ENCODE measurements at regions not wholly inside any gene's neighbourhood (a gene's known extent, or its start where the extent isn't known, plus 50 kb on each side); places are given as distances from the start of the nearest gene placed in this dataset.
"Not testable (repeated sequence)": the region's sequence is repeated elsewhere in the genome, so short reads cannot be mapped to it uniquely, and the experiment has no call there.

- H2AK5ac ChIP-seq (ENCODE audit: low read depth, low read length); H3K4me2 ChIP-seq (ENCODE audit: insufficient read depth, low read length, poor library complexity, severe bottlenecking); H2BK15ac ChIP-seq (ENCODE audit: low read length); H2AFZ ChIP-seq (ENCODE audit: low read length); H3K4ac ChIP-seq (ENCODE audit: low read length); H4K8ac ChIP-seq (ENCODE audit: low read depth, low read length); H3K27me3 ChIP-seq (ENCODE audit: control insufficient read depth in 3 of 3, insufficient read depth in 3 of 3, low read depth in 1 of 3, low read length in 3 of 3); DNase-seq (ENCODE audit: low spot score); H4K91ac ChIP-seq (ENCODE audit: low read depth, low read length, poor library complexity); H3K36me3 ChIP-seq (replicated peaks in 1 of 2; ENCODE audit: control insufficient read depth in 2 of 2, insufficient read depth in 2 of 2, low read length in 2 of 2); H3K9me3 ChIP-seq (replicated peaks in 1 of 2; ENCODE audit: control insufficient read depth in 2 of 2, insufficient read depth in 1 of 2, low read depth in 1 of 2, low read length in 2 of 2); H3K14ac ChIP-seq (ENCODE audit: low read length); H2BK12ac ChIP-seq (ENCODE audit: low read length); H3K9ac ChIP-seq (ENCODE audit: low read depth, low read length, poor library complexity); H3K18ac ChIP-seq (ENCODE audit: low read length); H2BK5ac ChIP-seq (ENCODE audit: low read length); H3K4me1 ChIP-seq (ENCODE audit: control insufficient read depth in 2 of 2, insufficient read depth in 1 of 2, low read depth in 1 of 2, low read length in 2 of 2); H3K4me3 ChIP-seq (ENCODE audit: low read length in 2 of 2); H2BK120ac ChIP-seq (ENCODE audit: low read depth, low read length); H3K79me1 ChIP-seq (ENCODE audit: low read depth, low read length); H3K23ac ChIP-seq (ENCODE audit: low read depth, low read length, poor library complexity); H3K27ac ChIP-seq (replicated peaks; ENCODE audit: low read length): not testable (repeated sequence)
- no CpG with 5 or more reads among the region's 14 CpGs for WGBS, 2 donors (ENCODE audit: extremely low coverage in 2 of 2, insufficient read length in 2 of 2, insufficient replicate concordance in 1 of 2)
Observed at GRCh38 chr11:7861292-7861691, 64.5 kb upstream of the OR5P2 start.

- not testable (repeated sequence) for H3K27me3 ChIP-seq (ENCODE audit: control insufficient read depth in 3 of 3, insufficient read depth in 3 of 3, low read depth in 1 of 3, low read length in 3 of 3); DNase-seq (ENCODE audit: low spot score); H2BK5ac ChIP-seq (ENCODE audit: low read length); H3K27ac ChIP-seq (replicated peaks; ENCODE audit: low read length); H4K91ac ChIP-seq (ENCODE audit: low read depth, low read length, poor library complexity); H3K4me2 ChIP-seq (ENCODE audit: insufficient read depth, low read length, poor library complexity, severe bottlenecking); H3K14ac ChIP-seq (ENCODE audit: low read length); H3K4me1 ChIP-seq (ENCODE audit: control insufficient read depth in 2 of 2, insufficient read depth in 1 of 2, low read depth in 1 of 2, low read length in 2 of 2); H2BK15ac ChIP-seq (ENCODE audit: low read length); H3K18ac ChIP-seq (ENCODE audit: low read length); H3K36me3 ChIP-seq (replicated peaks in 1 of 2; ENCODE audit: control insufficient read depth in 2 of 2, insufficient read depth in 2 of 2, low read length in 2 of 2); H3K4ac ChIP-seq (ENCODE audit: low read length); H3K9ac ChIP-seq (ENCODE audit: low read depth, low read length, poor library complexity); H3K23ac ChIP-seq (ENCODE audit: low read depth, low read length, poor library complexity); H2AK5ac ChIP-seq (ENCODE audit: low read depth, low read length); H3K79me1 ChIP-seq (ENCODE audit: low read depth, low read length); H3K9me3 ChIP-seq (replicated peaks in 1 of 2; ENCODE audit: control insufficient read depth in 2 of 2, insufficient read depth in 1 of 2, low read depth in 1 of 2, low read length in 2 of 2); H2BK12ac ChIP-seq (ENCODE audit: low read length); H4K8ac ChIP-seq (ENCODE audit: low read depth, low read length); H2BK120ac ChIP-seq (ENCODE audit: low read depth, low read length); H3K4me3 ChIP-seq (ENCODE audit: low read length in 2 of 2)
- WGBS, 2 donors (ENCODE audit: extremely low coverage in 2 of 2, insufficient read length in 2 of 2, insufficient replicate concordance in 1 of 2) = no CpG with 5 or more reads among the region's 14 CpGs
- peak overlapping the region; percentile 22 for H2AFZ ChIP-seq (ENCODE audit: low read length)
Observed at GRCh38 chr11:7860844-7861243, 64.1 kb upstream of the OR5P2 start.

DNA sequence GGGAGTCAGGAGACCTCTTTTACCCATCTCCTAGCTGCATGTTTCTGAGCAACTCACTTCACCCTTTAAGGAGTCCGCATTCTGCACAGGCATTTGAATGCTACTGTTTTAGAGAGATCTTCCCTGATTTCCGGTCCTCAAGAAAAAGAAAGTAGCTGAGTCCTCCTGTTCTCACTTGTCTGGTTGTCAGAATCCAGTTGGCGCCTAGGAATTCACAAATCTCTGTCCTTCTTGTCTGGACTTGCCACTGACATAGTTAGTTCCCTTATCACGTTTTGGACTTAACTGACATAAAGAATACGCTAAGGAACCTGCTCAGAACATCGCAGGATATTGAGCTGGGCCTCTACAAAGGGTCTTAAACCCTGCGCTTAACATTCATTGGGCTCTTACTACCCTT lies 61.3 kb upstream of the OR5P2 start:
- Histone ChIP-seq H3K9me3 (replicated peaks in 1 of 2; ENCODE audit: control insufficient read depth in 2 of 2, insufficient read depth in 1 of 2, low read depth in 1 of 2, low read length in 2 of 2) (peaks cover 0 to 3% of the 10 kb centered on the region in 2 donors), H2BK15ac (ENCODE audit: low read length) (no peak overlapping the region), H2AK5ac (ENCODE audit: low read depth, low read length) (no peak overlapping the region), H2BK5ac (ENCODE audit: low read length) (no peak overlapping the region), H3K4me3 (ENCODE audit: low read length in 2 of 2) (no peak overlapping the region), H3K36me3 (replicated peaks in 1 of 2; ENCODE audit: control insufficient read depth in 2 of 2, insufficient read depth in 2 of 2, low read length in 2 of 2) (no peaks in the 10 kb centered on the region), H4K8ac (ENCODE audit: low read depth, low read length) (no peak overlapping the region), H3K18ac (ENCODE audit: low read length) (no peak overlapping the region), H3K4ac (ENCODE audit: low read length) (no peak overlapping the region), H3K14ac (ENCODE audit: low read length) (no peak overlapping the region), H3K4me1 (ENCODE audit: control insufficient read depth in 2 of 2, insufficient read depth in 1 of 2, low read depth in 1 of 2, low read length in 2 of 2) (no peaks in the 10 kb centered on the region), H3K27ac (replicated peaks; ENCODE audit: low read length) (no peak overlapping the region), H3K79me1 (ENCODE audit: low read depth, low read length) (no peaks in the 10 kb centered on the region), H2BK12ac (ENCODE audit: low read length) (no peak overlapping the region), H3K23ac (ENCODE audit: low read depth, low read length, poor library complexity) (no peak overlapping the region), H3K9ac (ENCODE audit: low read depth, low read length, poor library complexity) (no peak overlapping the region), H3K4me2 (ENCODE audit: insufficient read depth, low read length, poor library complexity, severe bottlenecking) (no peak overlapping the region), H3K27me3 (ENCODE audit: control insufficient read depth in 3 of 3, insufficient read depth in 3 of 3, low read depth in 1 of 3, low read length in 3 of 3) (no peaks in the 10 kb centered on the region), H2AFZ (ENCODE audit: low read length) (peak overlapping the region; percentile 23), H2BK120ac (ENCODE audit: low read depth, low read length) (no peak overlapping the region), H4K91ac (ENCODE audit: low read depth, low read length, poor library complexity) (no peak overlapping the region)
- no peak for DNase-seq (ENCODE audit: low spot score)
- WGBS, 2 donors (ENCODE audit: extremely low coverage in 2 of 2, insufficient read length in 2 of 2, insufficient replicate concordance in 1 of 2) = no CpG with 5 or more reads among the region's 7 CpGs

DNA sequence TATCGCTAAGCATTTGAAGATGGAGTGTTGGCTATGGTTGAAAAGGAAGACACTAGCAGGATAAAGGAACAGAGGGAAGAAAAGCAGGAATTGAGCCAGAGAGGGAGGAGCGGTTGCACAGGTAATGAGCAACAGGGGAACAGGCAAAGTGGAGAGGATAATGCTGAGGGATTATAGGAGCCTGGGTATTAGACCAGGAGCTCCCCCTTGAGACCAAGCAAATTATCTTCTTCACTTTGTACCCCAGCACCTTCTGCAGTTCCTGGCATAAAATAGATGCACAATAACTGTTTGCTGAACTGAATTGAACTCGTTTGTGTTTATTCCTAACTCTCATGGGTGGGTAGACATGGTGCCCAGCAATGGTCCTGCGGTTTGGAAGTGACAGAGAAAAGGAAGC lies 54.6 kb upstream of the OR5P2 start:
- Histone ChIP-seq H3K23ac (ENCODE audit: low read depth, low read length, poor library complexity) (no peak overlapping the region), H3K4me1 (ENCODE audit: control insufficient read depth in 2 of 2, insufficient read depth in 1 of 2, low read depth in 1 of 2, low read length in 2 of 2) (peaks cover 0 to 3% of the 10 kb centered on the region in 2 donors), H2BK15ac (ENCODE audit: low read length) (no peak overlapping the region), H2AFZ (ENCODE audit: low read length) (no peak overlapping the region), H3K4me3 (ENCODE audit: low read length in 2 of 2) (no peak overlapping the region), H3K4me2 (ENCODE audit: insufficient read depth, low read length, poor library complexity, severe bottlenecking) (no peak overlapping the region), H3K14ac (ENCODE audit: low read length) (no peak overlapping the region), H2BK5ac (ENCODE audit: low read length) (no peak overlapping the region), H3K79me1 (ENCODE audit: low read depth, low read length) (no peaks in the 10 kb centered on the region), H2BK120ac (ENCODE audit: low read depth, low read length) (no peak overlapping the region), H2AK5ac (ENCODE audit: low read depth, low read length) (no peak overlapping the region), H3K36me3 (replicated peaks in 1 of 2; ENCODE audit: control insufficient read depth in 2 of 2, insufficient read depth in 2 of 2, low read length in 2 of 2) (no peaks in the 10 kb centered on the region), H2BK12ac (ENCODE audit: low read length) (no peak overlapping the region), H3K27me3 (ENCODE audit: control insufficient read depth in 3 of 3, insufficient read depth in 3 of 3, low read depth in 1 of 3, low read length in 3 of 3) (no peaks in the 10 kb centered on the region), H3K18ac (ENCODE audit: low read length) (no peak overlapping the region), H3K4ac (ENCODE audit: low read length) (no peak overlapping the region), H3K9ac (ENCODE audit: low read depth, low read length, poor library complexity) (no peak overlapping the region), H4K91ac (ENCODE audit: low read depth, low read length, poor library complexity) (no peak overlapping the region), H3K9me3 (replicated peaks in 1 of 2; ENCODE audit: control insufficient read depth in 2 of 2, insufficient read depth in 1 of 2, low read depth in 1 of 2, low read length in 2 of 2) (no peaks in the 10 kb centered on the region), H3K27ac (replicated peaks; ENCODE audit: low read length) (no peak overlapping the region), H4K8ac (ENCODE audit: low read depth, low read length) (no peak overlapping the region)
- no peak for DNase-seq (ENCODE audit: low spot score)
- no CpG with 5 or more reads among the region's 4 CpGs for WGBS, 2 donors (ENCODE audit: extremely low coverage in 2 of 2, insufficient read length in 2 of 2, insufficient replicate concordance in 1 of 2)
